Mucosa of rectum (tissue), 2 donors: ENCODE measurements at regions not wholly inside any gene's neighbourhood (a gene's known extent, or its start where the extent isn't known, plus 50 kb on each side); places are given as distances from the start of the nearest gene placed in this dataset.

ENCODE experiments used
- H3K27ac ChIP-seq, 2 donors: one replicate each; pipeline ENCODE4 v1.7.0; 2013; ENCODE audit warnings: inconsistent platforms in 2 of 2, low read depth in 2 of 2, low read length in 2 of 2
- H3K27me3 ChIP-seq, 2 donors: one replicate each; pipeline ENCODE4 v1.7.0; 2013; ENCODE audit warnings: low read length in 2 of 2; ENCODE audit not compliant: control insufficient read depth in 2 of 2, insufficient read depth in 2 of 2
- H3K36me3 ChIP-seq, 2 donors: one replicate each; pipeline ENCODE4 v1.7.0; 2013; ENCODE audit warnings: low read length in 2 of 2; ENCODE audit not compliant: control insufficient read depth in 2 of 2, insufficient read depth in 2 of 2
- H3K4me1 ChIP-seq, 2 donors: one replicate each; pipeline ENCODE4 v1.7.0; 2013; ENCODE audit warnings: low read length in 2 of 2, mild to moderate bottlenecking in 1 of 2; ENCODE audit not compliant: control insufficient read depth in 2 of 2, insufficient read depth in 2 of 2
- H3K4me3 ChIP-seq, 2 donors: one replicate each; pipeline ENCODE4 v1.7.0; 2013; ENCODE audit warnings: low read length in 2 of 2
- H3K9ac ChIP-seq, 2 donors: one replicate each; pipeline ENCODE4 v1.7.0; 2013; ENCODE audit warnings: low read length in 2 of 2, low read depth in 1 of 2, mild to moderate bottlenecking in 1 of 2
- H3K9me3 ChIP-seq, 2 donors: one replicate each; pipeline ENCODE4 v1.7.0; 2013; ENCODE audit warnings: low read length in 2 of 2; ENCODE audit not compliant: control insufficient read depth in 2 of 2
- donor health status: healthy.
- donor health status: Normal muscosa, but diverticular disease.

DNA sequence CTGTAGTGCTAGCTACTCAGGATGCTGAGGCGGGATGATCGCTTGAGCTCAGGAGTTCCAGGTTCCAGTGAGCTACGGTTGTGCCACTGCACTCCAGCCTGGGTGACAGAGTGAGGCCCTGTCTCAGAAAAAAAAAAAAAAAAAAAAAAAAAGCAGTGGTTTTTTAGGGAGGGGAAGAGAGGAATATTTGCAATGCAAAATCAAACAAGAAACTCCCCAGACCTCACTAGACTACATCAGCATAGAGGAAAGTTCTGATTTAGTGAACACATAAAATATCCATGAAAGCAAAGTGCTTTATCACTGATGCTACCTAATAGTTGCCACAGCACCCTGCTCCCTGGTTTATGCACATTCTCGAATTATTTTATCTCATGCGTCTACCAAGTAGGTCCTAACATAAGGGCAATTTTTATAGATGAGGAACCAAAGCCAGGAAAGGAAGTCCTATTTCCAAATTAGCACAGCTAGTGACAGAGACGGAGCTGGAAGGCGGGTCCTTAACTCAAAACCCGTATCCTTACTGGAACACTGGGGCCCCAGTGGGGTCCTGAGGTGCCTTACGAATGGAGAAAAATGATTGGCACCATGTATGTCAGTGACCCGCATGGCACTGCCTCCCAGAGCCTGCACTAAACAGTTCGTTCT lies 50.7 kb upstream of the GPR157 start:
- no peaks in the 10 kb centered on the region for H3K9me3 ChIP-seq
- no peak overlapping the region for H3K9ac ChIP-seq
- peaks cover 8 to 14% of the 10 kb centered on the region in 2 donors for H3K4me1 ChIP-seq
- no peaks in the 10 kb centered on the region for H3K36me3 ChIP-seq
- no peak overlapping the region for H3K27ac ChIP-seq
- peaks cover 0 to 4% of the 10 kb centered on the region in 2 donors for H3K27me3 ChIP-seq
- no peak overlapping the region for H3K4me3 ChIP-seq

DNA sequence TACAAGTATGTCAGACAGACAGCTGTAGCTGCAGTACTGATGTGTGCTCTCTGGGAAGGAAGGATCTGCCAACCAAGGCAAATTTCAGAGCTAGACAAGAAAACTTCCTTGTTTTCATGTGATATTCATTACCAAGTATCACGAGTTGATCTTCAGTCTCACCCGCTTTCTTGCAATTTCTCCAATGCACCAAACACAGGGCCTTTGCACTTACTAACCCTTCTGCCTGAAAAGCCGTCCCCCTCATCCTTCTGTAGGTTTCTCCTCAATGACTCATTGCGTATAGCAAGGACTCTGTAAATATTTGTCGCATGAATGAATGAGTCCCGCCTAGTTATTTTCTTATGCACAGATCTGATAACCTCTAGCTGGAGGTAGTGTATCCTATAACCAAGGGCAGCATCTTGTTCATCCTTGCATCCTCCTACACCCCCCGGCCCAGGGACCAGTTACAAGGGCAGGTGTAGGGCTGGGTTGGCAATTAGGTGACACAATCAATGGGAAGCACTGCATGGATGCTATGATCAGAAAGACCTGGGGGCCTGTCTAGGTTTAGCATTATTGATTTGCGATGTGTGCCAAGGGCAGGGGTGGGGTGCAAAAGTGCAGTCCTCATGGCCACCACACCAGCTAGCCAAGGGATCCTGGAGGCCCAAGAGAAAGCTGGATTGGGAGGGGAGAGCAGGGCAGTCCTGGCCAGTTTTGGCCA lies 51.4 kb upstream of the GPR157 start:
- Histone ChIP-seq H3K27me3 (peaks cover 0 to 4% of the 10 kb centered on the region in 2 donors), H3K9me3 (no peaks in the 10 kb centered on the region), H3K4me1 (peaks cover 8 to 14% of the 10 kb centered on the region in 2 donors), H3K36me3 (no peaks in the 10 kb centered on the region), H3K4me3 (no peak overlapping the region), H3K27ac (peak overlapping the region; percentile 15 to 19), H3K9ac (no peak overlapping the region)

DNA sequence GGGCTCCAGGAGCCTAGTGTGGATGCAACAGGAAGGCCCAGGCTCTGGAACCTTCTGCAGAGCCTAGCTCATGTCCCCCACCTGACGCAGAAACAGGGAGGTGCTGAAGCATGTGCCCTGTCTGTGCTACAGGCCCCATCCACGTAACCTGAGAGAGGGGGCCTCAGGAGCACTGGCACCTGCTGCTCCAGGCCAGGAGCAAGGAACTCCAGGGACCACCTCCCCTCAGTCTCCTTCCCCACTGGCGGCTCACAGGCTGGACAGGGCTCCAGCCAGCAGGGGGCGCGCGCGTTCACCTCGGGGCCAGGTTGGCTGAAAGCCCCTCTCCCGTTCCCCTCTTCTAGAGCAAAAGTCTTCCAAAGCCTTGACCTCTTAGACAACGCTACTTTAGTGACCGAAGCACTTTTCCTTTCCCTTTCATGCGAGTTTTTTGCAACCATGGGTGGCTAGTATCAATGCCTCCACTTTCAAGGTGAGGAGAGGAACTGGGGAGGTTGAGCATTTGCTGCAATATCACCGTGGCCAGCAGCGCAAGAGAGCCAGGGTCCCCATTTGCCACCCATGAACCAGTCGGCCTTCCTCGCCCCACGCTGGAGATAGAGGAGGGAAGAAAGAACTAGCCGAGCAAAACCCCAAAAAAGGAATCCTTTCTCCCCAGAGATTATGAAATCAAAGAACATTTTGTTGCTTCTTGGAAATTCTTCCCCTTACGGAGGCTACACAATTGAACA lies 52.4 kb upstream of the GPR157 start:
- Histone ChIP-seq H3K36me3 (no peaks in the 10 kb centered on the region), H3K4me1 (peaks cover 8 to 14% of the 10 kb centered on the region in 2 donors), H3K9ac (peak overlapping the region; percentile 1 to 66), H3K27me3 (peaks cover 0 to 4% of the 10 kb centered on the region in 2 donors), H3K9me3 (no peaks in the 10 kb centered on the region), H3K27ac (peak overlapping the region; percentile 5 to 15), H3K4me3 (peak overlapping the region; percentile 67 to 70)

DNA sequence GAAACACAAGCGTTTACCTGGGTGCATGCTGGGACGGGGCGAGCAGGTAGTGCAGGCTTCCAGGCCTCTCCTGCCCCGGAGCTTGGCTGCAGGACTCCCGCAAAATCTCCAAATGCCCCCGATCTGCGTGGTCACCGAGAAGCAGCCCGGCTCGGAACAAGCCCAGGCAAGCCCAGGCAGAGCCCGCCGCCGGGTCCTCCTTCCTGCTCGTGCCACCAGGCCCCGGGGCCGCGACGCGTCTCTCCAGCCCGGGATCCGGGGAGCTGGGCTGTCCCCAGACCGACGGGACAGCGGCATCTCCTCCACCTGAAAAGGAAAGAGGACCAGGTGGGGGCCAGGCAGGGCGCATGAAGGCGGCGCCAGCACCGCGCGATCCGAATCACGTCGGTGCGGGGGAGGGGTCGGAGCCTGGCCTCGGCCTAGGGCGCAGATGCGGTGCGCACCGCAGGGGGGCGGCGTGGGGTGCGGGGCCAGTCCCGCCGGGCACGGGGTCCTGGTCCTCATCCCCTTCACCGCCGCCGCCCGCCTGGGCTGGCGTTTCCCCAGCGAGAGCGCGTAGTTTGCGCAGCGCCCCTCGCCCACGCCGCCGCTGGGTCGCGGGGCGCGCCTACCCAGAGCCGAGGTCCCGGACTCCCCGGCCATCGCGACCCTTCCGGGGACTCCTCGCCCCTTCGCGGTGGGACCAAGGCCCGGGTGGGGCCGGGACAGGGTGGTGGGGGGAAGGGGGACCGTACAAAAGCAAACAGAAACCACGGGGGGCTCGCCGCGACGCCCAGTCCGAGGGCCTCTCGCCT lies 52.4 kb upstream of the H6PD start:
- Histone ChIP-seq H3K4me1 (peaks cover 8 to 14% of the 10 kb centered on the region in 2 donors), H3K9ac (peak overlapping the region; percentile 1 to 66), H3K27me3 (peaks cover 0 to 4% of the 10 kb centered on the region in 2 donors), H3K4me3 (peak overlapping the region; percentile 67 to 70), H3K36me3 (no peaks in the 10 kb centered on the region), H3K9me3 (no peaks in the 10 kb centered on the region), H3K27ac (peak overlapping the region in 1 of 2 donors; percentile 5)

DNA sequence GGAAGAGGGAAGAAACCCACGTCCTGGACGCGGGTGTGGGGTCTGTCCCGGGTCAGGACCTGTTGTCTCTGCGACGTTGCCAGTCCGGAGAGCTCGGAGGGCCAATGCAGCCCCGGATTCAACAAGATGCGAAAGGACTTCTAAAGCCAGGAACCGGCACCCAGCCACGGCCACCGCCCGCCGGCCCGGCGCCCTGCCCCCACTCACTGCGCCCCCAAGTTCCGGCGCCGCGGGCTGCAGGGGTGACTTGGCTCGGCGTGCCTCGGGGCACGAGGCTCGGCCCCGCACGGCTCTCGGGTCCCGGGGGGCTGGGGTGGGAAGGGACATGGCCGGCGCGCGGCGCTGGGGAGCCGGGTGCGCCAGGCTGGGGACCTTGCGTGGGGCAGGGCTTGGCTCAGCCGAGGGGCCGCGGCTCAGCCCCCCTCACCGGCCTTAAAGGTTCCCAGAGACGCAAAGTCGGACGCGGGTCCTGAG lies 51.8 kb upstream of the H6PD start:
- Histone ChIP-seq H3K4me1 (peaks cover 8 to 14% of the 10 kb centered on the region in 2 donors), H3K9ac (peak overlapping the region in 1 of 2 donors; percentile 66), H3K27me3 (peaks cover 0 to 4% of the 10 kb centered on the region in 2 donors), H3K4me3 (peak overlapping the region; percentile 67 to 70), H3K27ac (no peak overlapping the region), H3K36me3 (no peaks in the 10 kb centered on the region), H3K9me3 (no peaks in the 10 kb centered on the region)

DNA sequence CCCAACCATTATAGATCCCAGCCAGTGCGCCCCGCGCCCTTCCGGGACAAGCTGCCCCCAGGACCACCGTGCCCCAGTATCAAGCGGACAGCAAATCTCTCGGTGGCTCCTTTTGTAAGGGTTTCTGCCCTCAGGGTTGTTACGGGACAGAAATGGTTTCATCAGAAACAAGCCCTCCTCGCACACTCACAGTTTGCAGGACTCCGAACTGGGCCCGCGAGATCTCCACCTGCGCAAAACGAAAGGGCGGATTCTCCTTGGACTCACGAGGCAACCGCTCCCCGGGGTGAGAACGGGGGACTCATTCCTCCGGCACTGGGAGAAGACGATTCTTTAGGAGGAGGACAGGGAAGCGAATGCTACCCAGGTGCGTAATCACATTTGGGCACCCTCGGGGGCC lies 51.1 kb upstream of the H6PD start:
- peak overlapping the region in 1 of 2 donors; percentile 67 for H3K4me3 ChIP-seq

DNA sequence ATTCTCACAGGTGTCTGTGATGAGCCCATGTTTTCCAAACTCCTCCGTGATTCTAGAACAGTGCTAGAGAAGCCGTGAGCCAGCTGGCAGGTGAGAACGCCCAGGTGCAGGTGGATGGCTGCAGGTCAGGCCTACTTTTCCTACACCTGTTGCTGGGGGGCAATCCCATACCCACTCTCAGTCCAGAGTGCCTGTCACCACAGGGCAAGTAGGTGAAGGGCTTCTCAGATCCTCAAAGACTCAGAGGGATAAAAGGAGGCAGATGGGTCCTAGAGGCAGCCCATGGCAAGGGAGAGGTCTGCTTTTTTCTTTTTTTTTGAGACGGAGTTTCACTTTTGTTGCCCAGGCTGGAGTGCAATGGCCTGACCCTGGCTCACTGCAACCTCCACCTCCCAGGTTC lies 50.7 kb upstream of the H6PD start:
- no peaks in the 10 kb centered on the region for H3K36me3 ChIP-seq
- H3K27ac ChIP-seq = no peak overlapping the region
- peaks cover 8 to 14% of the 10 kb centered on the region in 2 donors for H3K4me1 ChIP-seq
- H3K9me3 ChIP-seq = no peaks in the 10 kb centered on the region
- H3K9ac ChIP-seq = no peak overlapping the region
- H3K27me3 ChIP-seq = peaks cover 0 to 4% of the 10 kb centered on the region in 2 donors
- H3K4me3 ChIP-seq = no peak overlapping the region

More for the DNA sequence above, 51.1 kb upstream of the H6PD start:
- Histone ChIP-seq H3K36me3 (no peaks in the 10 kb centered on the region), H3K27me3 (peaks cover 0 to 4% of the 10 kb centered on the region in 2 donors), H3K4me1 (peaks cover 8 to 14% of the 10 kb centered on the region in 2 donors), H3K27ac (no peak overlapping the region), H3K9ac (no peak overlapping the region), H3K9me3 (no peaks in the 10 kb centered on the region)

DNA sequence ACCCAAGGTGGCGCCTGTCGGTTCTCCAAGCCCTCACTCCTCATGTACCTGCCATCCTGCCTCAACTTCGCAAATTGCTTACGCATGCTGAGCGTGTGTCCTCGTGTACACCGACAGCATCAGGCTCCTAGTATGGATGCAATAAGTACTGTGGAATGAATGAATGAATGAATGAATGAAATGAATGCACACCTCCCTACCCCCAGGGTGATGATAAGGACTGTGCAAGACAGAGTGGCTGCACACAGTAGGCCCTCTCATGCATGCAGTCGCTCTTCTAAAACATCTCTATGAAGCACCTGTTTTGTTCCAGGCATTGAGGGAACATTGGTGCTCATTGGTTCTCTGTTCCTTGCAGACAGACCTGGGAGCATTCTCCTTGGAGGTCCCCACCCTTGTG lies 49.8 kb upstream of the H6PD start:
- H3K36me3 ChIP-seq = no peaks in the 10 kb centered on the region
- peaks cover 0 to 4% of the 10 kb centered on the region in 2 donors for H3K27me3 ChIP-seq
- no peak overlapping the region for H3K27ac ChIP-seq
- H3K9me3 ChIP-seq = no peaks in the 10 kb centered on the region
- H3K4me1 ChIP-seq = peaks cover 8 to 14% of the 10 kb centered on the region in 2 donors
- no peak overlapping the region for H3K9ac ChIP-seq
- no peak overlapping the region for H3K4me3 ChIP-seq
